HS-5 (cell line): ENCODE measurements at regions not wholly inside any gene's neighbourhood (a gene's known extent, or its start where the extent isn't known, plus 50 kb on each side); places are given as distances from the start of the nearest gene placed in this dataset.

Source experiments
- DNase-seq: peaks from one replicate; pipeline ENCODE4 v3.0.0-alpha.2; 2012; ENCODE audit warnings: low read depth

DNA sequence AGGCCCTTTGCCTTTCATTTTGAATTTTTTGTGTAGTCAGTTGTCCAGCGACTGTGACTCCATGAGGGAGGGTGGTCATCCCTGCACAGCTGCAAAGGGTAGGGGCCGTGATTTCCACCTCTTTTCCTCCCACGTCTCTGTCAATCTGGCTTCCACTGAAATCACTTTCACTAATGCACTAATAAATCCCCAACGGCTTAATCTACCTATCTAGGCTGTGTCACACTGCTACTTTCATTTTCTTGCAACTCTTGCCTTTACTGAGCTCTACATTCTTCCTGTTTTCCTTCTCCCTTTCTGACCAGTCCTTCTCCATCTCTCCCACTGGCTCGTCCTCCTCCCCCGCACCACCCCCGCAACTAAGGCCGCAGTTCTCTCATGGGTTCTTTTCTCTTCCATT is 212.3 kb upstream of the FOXN3 start:
- DNase-seq = no peak

DNA sequence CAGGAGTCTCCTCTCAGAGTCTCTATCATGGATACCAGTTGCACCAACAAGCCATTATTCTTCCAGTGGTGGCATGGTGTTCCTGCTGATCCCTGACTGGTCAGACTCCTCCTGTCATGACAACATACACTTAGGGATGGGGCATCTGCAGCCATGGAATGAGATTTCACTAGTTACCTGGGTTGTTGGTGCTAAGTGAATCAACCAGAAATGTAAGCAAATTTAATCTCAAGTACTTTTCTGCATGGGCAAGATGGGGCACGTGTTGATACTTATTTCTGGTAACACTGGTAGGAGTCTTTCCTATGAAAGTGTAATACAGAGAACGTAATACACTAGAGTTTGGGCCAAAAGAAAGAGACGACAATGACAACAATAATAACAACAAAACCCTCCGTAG is 211.5 kb upstream of the FOXN3 start:
- no peak for DNase-seq

DNA sequence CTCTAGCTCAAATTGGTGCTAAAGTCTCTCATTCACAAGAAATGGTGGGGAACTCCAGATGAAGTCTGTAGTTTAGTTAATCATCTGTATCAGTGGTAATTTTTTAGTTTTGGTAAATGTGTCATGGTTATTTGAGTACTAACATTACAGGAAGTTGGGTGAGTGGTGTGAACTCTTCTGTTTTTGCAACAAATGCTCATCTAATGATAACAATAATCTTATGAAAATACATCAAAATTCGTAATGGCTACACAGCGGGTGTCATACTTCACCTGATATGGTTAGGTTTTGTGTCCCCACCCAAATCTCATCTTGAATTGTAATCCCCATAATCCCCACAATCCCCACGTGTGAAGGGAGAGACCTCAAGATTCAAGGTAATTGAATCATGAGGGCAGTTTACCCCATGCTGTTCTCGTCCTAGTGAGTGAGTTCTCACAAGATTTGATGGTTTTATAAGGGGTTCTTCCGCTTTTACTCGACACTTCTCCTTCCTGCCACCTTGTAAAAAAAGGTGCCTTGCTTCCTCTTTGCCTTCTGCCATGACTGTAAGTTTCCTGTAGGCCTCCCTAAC is 209.3 kb upstream of the FOXN3 start:
- no peak for DNase-seq

DNA sequence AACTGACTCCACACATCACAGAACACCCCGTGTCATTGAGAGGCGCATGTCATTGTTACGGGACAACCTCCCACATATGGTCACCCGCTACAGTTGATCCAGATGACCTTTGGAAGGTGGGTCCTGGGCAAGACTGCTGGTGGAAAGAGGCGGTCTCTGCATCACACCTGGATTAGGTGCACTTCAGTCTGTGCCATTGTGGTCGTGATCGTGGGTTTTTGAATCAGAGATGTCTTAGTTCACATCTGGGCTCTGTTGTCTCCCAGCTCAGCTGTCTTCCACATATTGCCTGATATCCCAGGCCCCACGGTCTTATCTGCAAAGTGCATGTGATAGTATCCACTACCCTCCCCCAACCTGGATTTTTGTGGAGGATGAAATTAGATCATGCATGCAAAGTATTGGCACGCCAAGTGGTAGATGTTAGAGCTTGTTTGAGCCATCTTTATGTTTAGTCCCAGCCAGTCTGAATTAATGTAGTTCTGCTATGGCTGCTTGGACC is 208.7 kb upstream of the FOXN3 start:
- DNase-seq = no peak

DNA sequence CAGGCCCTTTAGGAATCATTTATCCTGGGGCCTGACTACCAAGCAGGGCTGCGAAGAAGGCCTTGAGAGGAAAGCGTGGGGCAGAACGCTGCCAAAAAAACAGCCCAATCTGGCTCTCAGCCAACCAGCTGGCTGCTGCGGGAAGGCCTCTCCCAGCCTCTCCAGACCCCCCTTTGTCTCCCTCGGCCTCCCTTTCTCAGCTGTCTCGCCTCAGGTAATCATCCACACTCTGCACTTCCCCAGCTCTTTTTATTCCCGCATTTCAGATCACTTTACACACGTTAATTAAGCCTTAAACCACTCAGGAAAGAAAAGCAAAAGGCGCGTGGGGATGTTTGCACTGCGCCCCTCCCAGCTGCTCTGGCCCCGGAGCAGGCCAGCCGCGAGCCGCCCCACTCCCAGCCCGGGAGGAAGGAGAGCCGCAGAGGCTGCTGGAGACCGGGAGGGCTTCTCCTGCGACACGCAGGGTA is 208.2 kb upstream of the FOXN3 start:
- DNase-seq = no peak

DNA sequence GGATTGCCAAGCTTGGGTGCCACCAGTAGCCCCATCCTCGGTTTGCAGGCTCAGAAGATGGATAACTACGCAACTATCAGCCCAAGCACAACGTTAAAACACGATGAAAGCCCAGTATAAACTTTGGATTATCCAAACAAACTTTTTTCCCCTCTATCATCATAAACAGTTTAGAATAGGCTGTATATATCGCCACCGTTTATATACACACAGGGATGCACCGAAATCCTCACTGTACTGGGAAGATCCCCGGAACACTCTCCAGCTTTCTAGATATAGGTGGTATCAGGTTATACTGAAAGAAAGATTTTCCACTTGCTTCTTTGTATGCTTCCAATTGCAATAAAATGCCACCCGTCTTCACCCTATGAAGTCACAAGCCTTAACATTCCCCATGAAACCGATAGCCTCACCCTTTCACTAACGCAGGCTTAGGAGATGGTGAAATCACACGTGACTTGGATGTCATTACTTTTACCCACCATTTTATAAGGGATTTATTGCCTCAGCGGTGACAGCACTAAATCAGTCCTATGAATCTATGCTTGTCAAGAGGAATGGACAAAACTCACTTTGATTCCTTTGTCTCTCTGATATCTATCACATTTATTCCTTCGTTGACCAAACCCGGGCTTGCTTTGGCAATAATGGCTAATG is 207.6 kb upstream of the FOXN3 start:
- DNase-seq = no peak

DNA sequence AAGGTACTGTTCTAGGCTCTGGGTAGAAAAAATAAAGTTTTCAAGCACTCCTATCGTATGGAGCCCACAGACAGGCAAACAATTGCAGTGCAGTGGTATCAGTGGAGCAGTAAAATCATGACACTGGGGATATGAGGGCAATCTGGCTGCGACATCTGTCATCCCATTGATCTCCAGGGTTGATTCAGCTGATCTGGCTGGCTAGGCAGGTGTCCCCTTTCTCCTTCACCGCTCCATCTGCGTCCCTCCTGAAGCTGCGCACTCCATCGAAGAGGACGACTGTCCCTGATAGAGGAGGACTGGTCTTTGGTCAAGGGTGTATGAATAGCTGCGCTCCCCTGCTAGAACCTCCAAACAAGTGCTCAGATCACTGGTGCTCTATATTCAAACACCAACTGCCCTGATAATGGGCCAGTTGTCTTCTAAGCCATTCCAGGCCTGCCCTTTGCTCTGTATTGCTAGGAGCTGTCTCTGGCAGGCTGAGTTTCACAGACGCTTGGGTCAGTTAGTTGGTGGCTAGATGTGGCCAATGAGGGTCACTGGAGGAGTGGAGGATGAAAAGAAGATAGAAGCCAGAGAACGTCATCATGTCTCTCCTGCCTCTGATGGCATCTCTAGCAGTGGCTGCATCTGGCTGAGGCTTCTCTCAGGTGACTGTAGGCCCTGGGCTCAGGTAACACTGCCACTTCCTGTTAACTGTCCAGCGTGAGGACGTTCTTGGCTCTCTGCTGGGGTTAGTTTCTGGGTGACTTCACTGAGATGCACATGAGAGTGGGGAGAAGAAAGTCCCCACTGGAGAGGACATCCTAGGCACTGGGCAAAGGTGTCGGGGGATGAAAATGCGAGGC is 205.0 kb upstream of the FOXN3 start:
- DNase-seq = no peak

DNA sequence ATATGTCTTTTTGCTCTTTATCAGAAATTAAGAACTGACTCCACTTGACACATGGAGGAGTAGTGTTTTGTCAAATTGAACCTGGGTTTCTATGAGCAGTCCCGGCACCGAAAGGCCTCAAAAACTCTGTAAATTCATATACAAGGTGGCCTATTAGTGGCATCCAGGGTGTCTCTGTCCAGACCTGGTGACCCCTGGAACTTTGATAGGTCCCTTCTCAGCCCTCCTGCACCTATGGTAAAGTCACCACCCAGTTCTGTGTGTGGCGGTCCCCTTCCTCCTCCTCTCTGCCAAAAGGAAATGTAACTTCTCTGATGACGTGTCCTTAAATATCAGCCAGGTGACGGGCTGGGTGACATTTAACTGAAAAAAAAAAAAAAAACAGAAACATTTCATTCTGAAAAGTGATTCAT is 204.0 kb upstream of the FOXN3 start:
- no peak for DNase-seq

DNA sequence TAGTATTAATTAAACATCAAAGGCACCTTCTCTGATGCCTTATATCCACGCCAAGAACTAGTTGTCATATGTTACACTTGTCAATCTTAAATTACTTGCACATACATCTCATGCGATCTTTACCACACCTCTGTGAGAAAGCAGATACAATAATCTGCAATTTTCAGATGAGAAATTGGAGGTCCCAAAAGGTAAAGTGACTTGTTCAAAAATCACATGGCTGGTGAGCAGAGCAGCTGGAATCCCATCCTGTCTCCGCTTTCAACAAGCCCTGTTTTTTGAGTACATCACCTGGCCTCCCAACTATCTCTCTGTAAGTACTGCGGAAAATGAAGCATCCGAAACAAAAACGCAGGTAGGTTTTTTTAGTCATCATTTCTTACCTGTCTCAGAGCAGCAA is 203.4 kb upstream of the FOXN3 start:
- DNase-seq = no peak

DNA sequence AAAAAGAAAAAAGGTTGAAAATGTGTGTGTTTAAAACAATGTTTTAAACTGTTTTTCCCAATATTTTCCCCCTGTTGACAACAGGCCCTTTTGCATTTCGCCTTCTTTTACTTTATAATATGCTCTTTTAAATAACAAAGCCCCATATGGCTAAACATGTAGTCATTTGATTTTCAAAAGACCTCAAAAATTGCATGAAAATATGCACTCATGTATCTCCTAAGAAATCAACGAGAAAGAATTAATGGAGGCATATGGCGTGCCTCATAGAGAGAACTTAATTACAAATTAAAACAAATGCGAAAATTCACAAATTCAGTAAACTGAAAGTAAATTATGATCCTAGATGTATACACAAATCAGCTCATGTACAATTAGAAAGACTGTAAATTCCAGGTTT is 202.6 kb upstream of the FOXN3 start:
- DNase-seq = no peak

DNA sequence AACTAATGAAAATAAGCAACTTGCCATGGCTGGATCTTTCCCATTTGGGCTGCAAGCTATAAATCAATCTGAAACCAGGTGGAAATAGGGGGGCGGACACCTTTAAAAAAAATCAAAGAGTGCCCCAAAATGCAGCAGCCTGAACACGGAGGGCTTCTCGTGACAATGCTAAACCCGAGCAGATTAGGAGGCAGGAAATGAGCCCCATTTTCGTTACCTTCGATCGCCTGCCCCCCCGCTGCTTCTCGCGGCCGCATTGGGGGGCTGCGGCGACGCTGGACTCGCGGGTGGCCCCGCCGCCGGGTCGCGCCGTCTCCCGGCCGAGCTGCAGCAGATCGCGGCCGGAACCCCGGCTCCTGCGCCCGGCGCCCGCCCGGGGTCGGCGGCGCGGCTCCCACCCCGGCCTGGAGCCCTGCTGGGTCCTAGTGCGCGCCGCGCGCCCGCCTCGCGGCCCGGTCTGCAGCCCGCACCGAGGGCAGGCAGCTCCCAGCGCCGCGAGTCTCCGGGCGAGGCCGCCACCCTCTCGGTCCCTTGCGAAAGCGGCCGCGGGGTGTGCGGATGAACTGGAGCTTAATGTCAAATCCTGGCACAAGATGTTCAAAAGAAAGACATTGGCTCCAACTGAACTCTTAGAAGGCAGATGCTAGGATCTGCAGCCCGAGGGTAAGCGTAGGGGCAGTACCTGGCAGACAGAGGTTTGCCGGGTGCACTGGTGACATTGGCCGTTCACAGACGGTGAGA is 201.9 kb upstream of the FOXN3 start:
- no peak for DNase-seq

DNA sequence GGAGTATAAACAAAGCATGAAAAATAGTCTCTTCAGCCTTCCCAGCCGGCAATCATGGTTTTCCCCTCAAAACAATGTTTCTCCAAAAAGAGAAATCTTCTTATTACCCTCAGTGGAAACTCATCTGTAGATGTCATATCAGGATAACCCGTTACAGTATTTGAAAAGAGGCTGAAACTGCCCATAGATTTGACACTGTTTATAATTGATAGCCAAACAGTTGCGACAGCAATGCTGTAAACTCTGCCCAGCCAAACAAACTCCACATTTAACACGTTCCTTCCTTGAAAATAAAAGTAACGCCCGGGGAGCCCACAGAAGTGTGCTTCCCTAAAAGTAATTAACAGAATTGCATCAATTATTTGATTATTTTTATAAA is 201.3 kb upstream of the FOXN3 start:
- DNase-seq = no peak

DNA sequence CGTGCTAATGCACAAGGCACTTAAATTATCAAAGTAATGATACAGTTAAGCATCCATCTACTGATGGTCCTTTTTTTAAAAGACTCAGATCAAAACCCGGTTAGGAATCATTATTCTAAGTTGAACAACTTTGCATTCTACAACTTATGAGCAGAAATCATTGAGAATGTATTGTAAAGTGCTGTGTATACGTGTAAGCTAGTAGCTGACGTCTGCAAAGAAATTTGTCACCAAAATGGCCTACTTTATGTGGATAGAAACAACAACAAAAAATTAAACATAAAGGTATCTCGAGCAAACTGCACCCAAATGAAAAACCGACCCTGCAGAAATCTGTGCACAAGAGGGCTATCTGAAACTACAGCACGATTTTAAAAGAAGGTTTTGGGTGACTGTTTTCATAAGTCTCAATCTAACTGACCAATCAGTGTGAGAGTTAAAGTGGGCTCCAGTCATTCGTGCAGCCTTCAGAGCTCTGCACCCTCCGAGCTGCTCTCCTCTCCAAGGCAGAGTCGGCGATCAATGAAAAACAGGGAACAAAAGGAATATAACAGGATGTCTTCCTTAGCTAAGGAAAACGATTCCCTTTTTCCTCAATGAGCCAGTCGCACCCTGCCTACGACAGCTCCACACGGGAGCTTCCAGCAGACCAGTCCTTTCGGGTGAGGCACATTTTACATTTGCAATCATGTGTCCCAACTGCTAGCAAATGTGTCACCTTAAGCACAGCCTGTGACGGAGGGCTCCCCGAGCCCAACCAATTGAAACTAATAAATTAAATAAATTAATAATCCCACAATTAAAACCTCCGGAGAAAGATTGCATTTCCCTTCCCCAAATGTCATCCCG is 200.7 kb upstream of the FOXN3 start:
- no peak for DNase-seq

DNA sequence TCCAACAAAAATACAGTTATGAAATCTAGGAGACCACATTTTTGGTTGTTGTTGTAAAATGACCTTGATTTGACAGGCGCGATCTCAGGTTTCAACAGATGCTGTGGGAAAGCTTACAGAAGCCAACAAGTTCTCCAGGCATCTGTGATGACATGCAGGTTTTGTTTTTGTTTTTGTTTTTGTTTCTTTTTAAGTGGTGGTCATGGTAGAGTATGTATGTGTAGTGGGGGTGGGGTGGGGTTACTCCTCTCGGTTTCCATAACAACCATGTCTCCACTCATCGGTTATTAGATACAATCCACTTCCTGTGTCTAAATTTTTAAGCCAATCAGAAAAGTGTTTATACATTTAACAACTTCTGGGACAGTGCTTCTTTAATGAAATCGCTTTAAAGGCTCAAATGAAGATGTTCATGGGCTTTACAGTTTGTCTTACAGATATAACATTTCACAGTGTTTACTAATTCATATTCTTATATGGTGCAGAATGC is 199.9 kb upstream of the FOXN3 start:
- DNase-seq = no peak

DNA sequence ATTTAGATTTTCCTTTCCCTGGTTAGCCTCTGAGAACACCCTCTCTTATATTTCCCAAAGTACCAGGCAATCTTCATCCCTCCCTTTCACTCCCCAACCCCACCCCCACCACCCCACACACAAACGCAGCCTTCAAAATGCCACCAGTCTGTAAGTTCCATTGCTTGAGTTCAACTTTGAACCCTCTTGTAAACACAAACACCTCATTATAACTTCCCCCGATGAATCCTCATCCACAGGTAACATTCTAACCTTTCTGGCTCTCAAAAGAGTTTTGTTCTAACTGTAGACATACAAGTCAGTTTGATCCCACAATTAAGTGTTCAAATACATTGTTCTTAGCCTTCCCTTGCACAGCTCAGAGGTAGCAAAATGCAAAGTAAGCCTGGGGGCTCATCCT is 199.4 kb upstream of the FOXN3 start:
- no peak for DNase-seq

DNA sequence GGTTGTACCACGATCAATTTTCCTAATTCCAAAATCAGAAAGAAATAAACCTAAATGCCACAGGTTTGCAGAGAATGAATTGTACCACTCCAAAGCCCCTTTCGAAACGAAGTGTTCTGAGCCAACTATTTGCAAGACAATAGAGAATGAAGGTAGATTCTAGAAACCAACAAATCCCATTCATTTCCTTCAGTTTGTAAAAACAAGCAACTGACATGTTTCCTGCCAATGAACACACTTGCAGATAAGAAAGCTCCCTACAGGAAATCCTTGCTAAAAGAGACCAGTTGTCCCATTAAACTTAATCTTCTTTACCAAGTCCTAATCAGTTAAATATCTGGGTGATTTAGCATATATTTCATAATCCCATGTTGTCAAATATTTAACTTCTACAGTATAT is 198.4 kb upstream of the FOXN3 start:
- DNase-seq = no peak

DNA sequence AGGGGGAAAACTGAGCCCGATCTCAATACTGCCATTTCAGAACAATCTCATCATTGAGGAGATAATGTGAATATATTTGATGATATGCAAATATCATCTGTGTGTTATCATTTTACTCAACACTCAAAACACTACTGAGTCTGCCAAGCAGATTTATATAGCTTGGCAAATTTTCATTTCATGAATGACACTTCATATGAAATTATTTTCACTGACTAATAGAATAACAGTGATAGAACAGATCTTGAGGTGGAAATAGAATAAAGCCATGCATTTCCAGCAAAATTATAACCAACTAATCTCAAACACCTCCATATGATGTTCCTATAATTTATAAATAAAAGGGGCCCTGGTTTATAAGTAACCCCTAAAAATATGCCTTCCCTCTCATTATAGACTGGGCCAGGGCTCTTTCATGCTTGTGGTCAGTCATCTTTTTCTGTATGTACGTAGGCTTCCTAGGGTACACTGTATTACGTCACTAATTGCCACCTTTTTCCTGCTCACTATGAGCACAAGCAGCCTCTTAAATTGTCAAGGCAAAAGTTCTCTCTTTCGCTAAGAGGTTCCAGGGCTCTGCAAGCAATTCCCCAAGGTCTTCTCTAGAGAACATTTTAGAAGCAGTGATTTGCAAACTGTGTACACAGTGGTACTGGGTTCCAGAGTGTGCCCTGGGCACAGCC is 197.1 kb upstream of the FOXN3 start:
- no peak for DNase-seq

DNA sequence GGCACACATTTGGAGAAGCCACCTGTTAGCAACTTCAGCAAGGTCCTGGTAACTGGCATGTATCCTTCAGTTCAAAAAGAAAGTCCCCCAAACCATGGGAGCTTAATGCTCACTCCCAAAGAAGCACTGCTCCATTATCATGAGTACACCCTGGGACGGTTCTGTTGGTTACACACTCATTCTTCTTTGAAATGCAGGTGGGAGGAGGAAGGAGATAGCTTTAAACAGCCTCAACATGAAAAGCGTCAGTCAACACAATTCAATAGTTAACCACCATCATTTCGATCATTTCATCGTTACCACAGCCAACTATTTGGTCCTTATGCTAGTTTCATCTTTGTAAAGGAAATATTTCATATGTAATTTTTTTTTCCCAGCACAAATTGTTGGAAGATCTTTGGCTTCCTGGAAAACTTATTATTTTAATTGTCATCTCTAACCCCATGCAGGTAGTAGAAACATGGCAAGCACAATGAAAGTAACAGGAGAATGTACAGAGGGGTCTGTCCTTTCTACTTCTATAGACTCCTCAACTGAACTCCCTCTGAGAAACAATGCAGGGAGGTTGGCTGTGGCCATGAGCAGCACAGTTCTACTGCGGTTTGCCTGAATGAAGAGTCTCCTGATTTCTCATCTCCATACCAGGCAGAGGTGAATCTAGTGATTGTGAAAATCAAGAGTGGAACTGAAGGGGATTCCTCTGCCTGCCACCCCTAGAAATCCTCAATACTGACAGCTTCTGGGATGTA is 196.4 kb upstream of the FOXN3 start:
- no peak for DNase-seq

DNA sequence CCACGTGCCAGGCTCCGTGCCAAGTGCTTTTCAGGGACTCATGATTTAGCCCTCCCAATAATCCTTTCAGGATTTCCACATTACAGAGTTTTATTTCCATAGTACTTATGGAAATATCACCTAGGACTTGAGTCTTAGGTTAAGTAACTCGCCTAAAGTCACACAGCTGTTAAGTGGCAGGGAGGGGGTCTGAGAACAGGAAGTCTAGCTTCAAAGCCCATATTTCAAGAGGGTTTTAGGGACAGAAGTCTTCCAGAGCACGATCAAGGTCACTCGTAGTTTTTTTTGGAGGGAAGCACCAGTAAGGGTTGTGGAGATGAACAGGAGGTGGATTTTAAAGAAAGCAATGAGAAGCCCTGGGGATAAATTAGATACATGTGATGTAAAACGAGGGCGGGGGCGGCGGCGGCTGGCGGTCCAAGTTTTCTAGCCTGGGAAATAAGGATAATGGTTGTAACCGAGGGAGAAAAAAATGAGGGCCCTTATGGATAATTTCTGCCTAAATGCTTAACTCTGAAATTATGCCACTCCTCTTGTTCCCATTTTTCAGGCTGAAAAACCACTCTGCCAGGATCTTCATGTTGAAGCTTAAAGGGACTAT is 192.6 kb upstream of the FOXN3 start:
- DNase-seq = no peak

DNA sequence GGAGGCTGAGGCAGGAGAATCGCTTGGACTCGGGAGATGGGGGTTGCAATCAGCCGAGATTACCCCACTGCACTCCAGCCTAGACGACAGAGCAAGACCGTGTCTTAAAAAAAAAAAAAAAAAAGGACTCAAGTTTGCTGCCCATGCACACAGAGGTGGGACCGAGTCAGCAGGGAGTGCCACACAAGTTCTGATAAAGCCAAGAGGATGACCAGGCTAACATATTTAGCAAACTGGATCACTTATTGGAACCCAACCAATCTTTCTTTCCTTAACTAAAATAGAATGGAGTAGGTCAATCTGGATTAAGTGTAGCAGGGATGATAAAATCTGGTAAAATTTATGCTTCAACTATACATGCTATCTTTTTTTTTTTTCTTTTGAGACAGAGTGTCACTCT is 190.4 kb upstream of the FOXN3 start:
- no peak for DNase-seq
